Stimulated activated CD4-positive, alpha-beta T cell treated with anti-CD3 and anti-CD28 coated beads, Interleukin-4, amount 100 ng/mL, for 4 hours (primary cell): ENCODE measurements at regions not wholly inside any gene's neighbourhood (a gene's known extent, or its start where the extent isn't known, plus 50 kb on each side); places are given as distances from the start of the nearest gene placed in this dataset.
"Not testable (repeated sequence)": the region's sequence is repeated elsewhere in the genome, so short reads cannot be mapped to it uniquely, and the experiment has no call there.

Experiments used
- DNase-seq, 2 experiments: peaks; one replicate each; pipeline ENCODE4 v3.0.0-alpha.2; 2020

GRCh38 chr14:85150166-85150565 is 379.8 kb upstream of the FLRT2 start:
- no peak for DNase-seq

- no peak for DNase-seq
Observed at GRCh38 chr14:85154714-85155113, 375.2 kb upstream of the FLRT2 start.

- DNase-seq = no peak
Observed at GRCh38 chr14:85156319-85156718, 373.6 kb upstream of the FLRT2 start.

GRCh38 chr14:85159726-85160125 is 370.2 kb upstream of the FLRT2 start:
- no peak for DNase-seq

GRCh38 chr14:85165094-85165493 is 364.9 kb upstream of the FLRT2 start:
- no peak for DNase-seq

GRCh38 chr14:85169381-85169780 is 360.6 kb upstream of the FLRT2 start:
- DNase-seq = no peak

- DNase-seq = no peak
Observed at GRCh38 chr14:85172290-85172689, 357.7 kb upstream of the FLRT2 start.

- DNase-seq = no peak
Observed at GRCh38 chr14:85172889-85173477, 357.0 kb upstream of the FLRT2 start.

GRCh38 chr14:85175556-85175955 is 354.4 kb upstream of the FLRT2 start:
- DNase-seq = no peak

- DNase-seq = no peak
Observed at GRCh38 chr14:85178864-85179263, 351.1 kb upstream of the FLRT2 start.

GRCh38 chr14:85180876-85181275 is 349.1 kb upstream of the FLRT2 start:
- DNase-seq = no peak

- no peak for DNase-seq
Observed at GRCh38 chr14:85182282-85182681, 347.7 kb upstream of the FLRT2 start.

- no peak for DNase-seq
Observed at GRCh38 chr14:85186082-85186481, 343.9 kb upstream of the FLRT2 start.

- no peak for DNase-seq
Observed at GRCh38 chr14:85187521-85187920, 342.4 kb upstream of the FLRT2 start.

GRCh38 chr14:85188836-85189235 is 341.1 kb upstream of the FLRT2 start:
- DNase-seq = no peak

GRCh38 chr14:85189253-85189652 is 340.7 kb upstream of the FLRT2 start:
- DNase-seq = not testable (repeated sequence)

- DNase-seq = no peak
Observed at GRCh38 chr14:85190251-85190650, 339.7 kb upstream of the FLRT2 start.

- DNase-seq = no peak
Observed at GRCh38 chr14:85191986-85192385, 338.0 kb upstream of the FLRT2 start.

GRCh38 chr14:85195872-85196477 is 334.0 kb upstream of the FLRT2 start:
- DNase-seq = no peak

GRCh38 chr14:85198001-85198400 is 331.9 kb upstream of the FLRT2 start:
- DNase-seq = no peak

- DNase-seq = no peak
Observed at GRCh38 chr14:85205875-85206274, 324.1 kb upstream of the FLRT2 start.

GRCh38 chr14:85214471-85214870 is 315.5 kb upstream of the FLRT2 start:
- no peak for DNase-seq

GRCh38 chr14:85217412-85217811 is 312.5 kb upstream of the FLRT2 start:
- DNase-seq = no peak

GRCh38 chr14:85218982-85219381 is 311.0 kb upstream of the FLRT2 start:
- DNase-seq = no peak

- no peak for DNase-seq
Observed at GRCh38 chr14:85221832-85222231, 308.1 kb upstream of the FLRT2 start.
